ENCODE measurements at regions not wholly inside any gene's neighbourhood (a gene's known extent, or its start where the extent isn't known, plus 50 kb on each side); places are given as distances from the start of the nearest gene placed in this dataset.

DNA sequence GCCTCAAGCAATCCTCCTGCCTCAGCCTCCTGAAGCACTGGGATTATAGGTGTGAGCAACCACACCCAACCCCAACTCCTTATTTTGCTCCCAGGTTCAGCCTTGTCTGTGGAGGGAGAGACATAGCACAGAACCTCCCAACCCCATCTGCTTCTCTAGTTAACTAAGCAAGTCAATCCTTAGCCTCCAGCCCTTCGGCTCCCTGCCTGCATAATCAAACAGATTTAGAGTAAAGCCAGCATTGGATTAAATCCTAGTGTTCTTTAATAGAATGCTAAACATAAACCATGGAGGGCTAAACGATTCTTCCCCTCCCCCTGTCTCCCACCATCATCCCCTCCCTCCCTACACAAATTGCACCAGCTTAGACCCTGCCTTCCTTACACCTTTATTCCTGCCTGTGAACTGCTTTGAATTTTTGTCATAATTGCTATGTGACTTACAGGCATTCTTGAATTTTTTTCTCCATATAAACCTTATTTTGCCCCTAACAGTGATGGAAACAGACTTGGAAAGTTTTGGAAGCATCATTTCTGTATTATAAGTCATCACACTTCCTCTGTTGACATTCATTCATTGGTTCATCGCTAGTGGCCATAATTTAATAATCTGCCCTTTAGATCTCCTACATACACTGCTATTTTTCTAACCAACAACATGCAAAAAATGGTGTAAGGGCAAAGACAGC, 72.6 kb upstream of the TOMM7 start:
- no peak overlapping the region for H3K27ac Mint-ChIP-seq
- no peak for DNase-seq (ENCODE audit: low spot score)
- no peak for ATAC-seq
- peaks cover 23 to 27% of the 10 kb centered on the region in 2 donors for H3K27me3 Mint-ChIP-seq
- H3K4me1 Mint-ChIP-seq (ENCODE audit: low read depth in 2 of 2): peaks cover 7 to 12% of the 10 kb centered on the region in 2 donors
- no peaks in the 10 kb centered on the region for H3K36me3 Mint-ChIP-seq
- H3K9me3 Mint-ChIP-seq: no peaks in the 10 kb centered on the region
- H3K4me3 Mint-ChIP-seq: no peak overlapping the region

DNA sequence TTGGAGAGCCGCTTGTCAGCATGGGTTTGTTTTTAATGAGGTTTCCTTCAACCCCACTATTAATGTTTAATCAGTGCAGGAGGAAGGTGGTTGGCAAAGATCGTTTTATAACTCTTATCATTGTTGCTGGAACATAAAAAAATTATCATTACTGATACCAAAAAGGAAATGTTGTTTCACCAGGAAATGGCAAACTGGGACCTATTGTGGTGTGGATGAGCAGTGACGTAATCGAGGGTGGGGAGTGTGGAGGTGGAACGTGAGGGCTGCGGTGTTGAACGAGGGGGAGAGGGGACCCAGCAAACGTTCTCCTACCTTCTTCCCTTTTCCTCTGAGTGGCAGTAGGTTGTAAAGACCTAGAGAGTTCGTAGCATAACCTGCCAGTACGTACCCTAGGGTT, 71.9 kb upstream of the TOMM7 start:
- H3K4me3 Mint-ChIP-seq: no peak overlapping the region
- DNase-seq (ENCODE audit: low spot score) (no peak), ATAC-seq (no peak)
- peak overlapping the region in 1 of 2 donors; percentile 40 for H3K27ac Mint-ChIP-seq
- no peaks in the 10 kb centered on the region for H3K36me3 Mint-ChIP-seq
- H3K9me3 Mint-ChIP-seq: no peaks in the 10 kb centered on the region
- peaks cover 23 to 31% of the 10 kb centered on the region in 2 donors for H3K27me3 Mint-ChIP-seq
- peaks cover 7 to 12% of the 10 kb centered on the region in 2 donors for H3K4me1 Mint-ChIP-seq (ENCODE audit: low read depth in 2 of 2)

DNA sequence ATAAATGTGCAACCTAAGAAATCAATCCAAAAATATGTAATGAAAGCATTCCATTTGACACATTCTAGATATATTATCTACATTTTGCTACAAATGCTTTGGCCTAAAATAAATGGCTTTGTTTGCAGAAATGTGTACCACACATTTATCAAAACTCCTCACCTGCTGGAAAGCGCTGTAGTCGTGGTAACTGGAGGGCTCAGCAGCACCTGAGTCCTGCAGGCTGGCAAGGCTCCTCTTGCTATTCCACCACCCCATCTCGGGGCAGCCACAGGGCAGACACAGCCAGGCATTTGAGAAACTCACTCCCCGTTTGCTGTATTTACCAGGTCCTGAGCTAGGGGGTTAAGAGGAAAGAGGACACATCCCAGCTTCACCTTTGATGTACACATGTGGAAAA, 68.1 kb upstream of the TOMM7 start:
- H3K4me1 Mint-ChIP-seq (ENCODE audit: low read depth in 2 of 2): peaks cover 7 to 11% of the 10 kb centered on the region in 2 donors
- no peak for ATAC-seq
- H3K9me3 Mint-ChIP-seq: no peaks in the 10 kb centered on the region
- H3K36me3 Mint-ChIP-seq: no peaks in the 10 kb centered on the region
- no peak overlapping the region for H3K4me3 Mint-ChIP-seq
- DNase-seq (ENCODE audit: low spot score): no peak
- no peak overlapping the region for H3K27ac Mint-ChIP-seq
- peaks cover 14 to 22% of the 10 kb centered on the region in 2 donors for H3K27me3 Mint-ChIP-seq

DNA sequence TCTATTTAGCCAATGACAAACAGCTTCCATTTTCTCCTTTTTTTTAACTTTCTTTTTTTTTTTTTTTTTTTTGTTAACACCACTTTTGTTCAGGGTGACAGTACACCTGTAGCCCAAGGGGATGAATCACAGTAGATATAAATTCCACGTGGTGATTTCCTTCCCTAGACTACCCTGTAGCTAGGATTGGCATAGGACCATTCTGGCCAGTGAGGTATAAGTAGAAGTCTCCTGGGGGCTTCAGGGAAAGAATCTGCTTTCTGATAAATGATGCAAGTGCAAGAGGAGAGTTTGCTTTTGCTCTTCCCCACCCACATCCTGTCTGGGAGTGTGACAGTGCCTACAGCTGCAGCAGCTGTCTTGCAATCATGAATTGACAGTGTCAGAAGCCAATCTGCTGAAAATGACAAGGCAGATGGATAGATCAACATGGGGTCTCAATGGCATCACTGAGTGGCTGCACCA, 63.2 kb upstream of the TOMM7 start:
- peak; percentile 81 for DNase-seq (ENCODE audit: low spot score)
- H3K4me3 Mint-ChIP-seq: peak overlapping the region; percentile 73
- H3K4me1 Mint-ChIP-seq (ENCODE audit: low read depth in 2 of 2): peaks cover 25 to 30% of the 10 kb centered on the region in 2 donors
- peaks cover 10% of the 10 kb centered on the region for H3K36me3 Mint-ChIP-seq
- peaks cover 0 to 17% of the 10 kb centered on the region in 2 donors for H3K27me3 Mint-ChIP-seq
- peak overlapping the region; percentile 97 to 98 for H3K27ac Mint-ChIP-seq
- no peaks in the 10 kb centered on the region for H3K9me3 Mint-ChIP-seq
- peak; percentile 92 to 93 for ATAC-seq

DNA sequence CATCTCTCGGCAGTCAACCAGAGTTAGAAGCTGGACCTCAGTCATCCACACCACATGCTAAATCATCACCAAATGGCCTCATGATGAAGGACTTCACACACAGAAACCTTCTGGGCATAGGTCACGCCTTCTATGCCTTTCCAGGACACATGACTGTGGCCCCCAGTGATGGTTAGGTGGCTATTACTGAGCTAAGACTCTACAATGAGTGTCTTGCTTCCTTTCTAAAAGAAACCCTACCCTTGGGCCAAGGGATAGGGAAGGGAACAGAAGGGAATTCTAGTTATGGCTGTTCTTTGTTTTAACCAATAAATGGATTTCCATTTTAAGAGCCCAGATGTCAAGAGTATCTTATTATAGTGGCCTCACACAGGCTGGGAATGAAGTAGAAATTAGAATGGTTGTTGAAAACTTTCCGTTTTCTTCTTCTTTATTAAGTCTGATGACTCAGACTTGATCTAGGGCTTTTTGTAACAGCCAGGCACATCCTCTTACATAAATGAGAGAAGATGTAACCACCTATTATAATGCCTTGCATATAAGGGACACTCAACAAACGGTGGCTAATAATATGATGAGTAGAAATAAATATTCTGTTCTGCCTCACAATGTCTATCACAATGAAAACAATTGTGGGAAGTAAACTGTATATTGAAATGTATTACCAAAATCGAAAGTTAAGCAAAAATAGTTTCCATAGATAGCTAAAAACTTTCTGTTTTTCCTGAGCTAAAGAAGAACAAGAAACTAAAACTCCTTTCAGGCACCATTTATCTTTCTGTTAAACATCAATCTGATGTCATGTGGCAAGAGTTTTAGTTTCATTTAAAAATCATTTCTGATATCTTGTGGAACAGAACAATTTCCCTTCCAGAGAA, 62.5 kb upstream of the TOMM7 start:
- peak; percentile 63 to 66 for ATAC-seq
- Mint-ChIP-seq H3K9me3 (no peaks in the 10 kb centered on the region), H3K4me1 (ENCODE audit: low read depth in 2 of 2) (peaks cover 25 to 30% of the 10 kb centered on the region in 2 donors), H3K4me3 (peak overlapping the region; percentile 73), H3K27me3 (peaks cover 0 to 20% of the 10 kb centered on the region in 2 donors), H3K27ac (peak overlapping the region; percentile 97 to 98), H3K36me3 (peaks cover 10% of the 10 kb centered on the region)
- DNase-seq (ENCODE audit: low spot score): no peak

DNA sequence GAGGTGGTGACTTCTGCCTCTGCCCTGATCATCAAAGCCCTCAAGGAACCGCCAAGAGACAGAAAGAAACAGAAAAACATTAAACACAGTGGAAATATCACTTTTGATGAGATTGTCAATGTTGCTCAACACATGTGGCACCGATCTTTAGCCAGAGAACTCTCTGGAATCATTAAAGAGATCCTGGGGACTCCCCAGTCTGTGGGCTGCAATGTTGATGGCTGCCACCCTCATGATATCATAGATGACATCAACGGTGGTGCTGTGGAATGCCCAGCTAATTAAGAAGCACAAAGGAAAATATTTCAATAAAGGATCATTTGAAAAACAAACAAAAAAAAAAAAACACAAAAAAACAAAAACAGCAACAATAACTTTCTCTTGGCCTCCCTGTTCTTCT, 59.5 kb upstream of the TOMM7 start:
- Mint-ChIP-seq H3K4me1 (ENCODE audit: low read depth in 2 of 2) (peaks cover 29 to 30% of the 10 kb centered on the region in 2 donors), H3K27me3 (peaks cover 0 to 20% of the 10 kb centered on the region in 2 donors), H3K9me3 (no peaks in the 10 kb centered on the region), H3K4me3 (no peak overlapping the region), H3K36me3 (peaks cover 10% of the 10 kb centered on the region), H3K27ac (peak overlapping the region in 1 of 2 donors; percentile 53)
- no peak for DNase-seq (ENCODE audit: low spot score)
- no peak for ATAC-seq

DNA sequence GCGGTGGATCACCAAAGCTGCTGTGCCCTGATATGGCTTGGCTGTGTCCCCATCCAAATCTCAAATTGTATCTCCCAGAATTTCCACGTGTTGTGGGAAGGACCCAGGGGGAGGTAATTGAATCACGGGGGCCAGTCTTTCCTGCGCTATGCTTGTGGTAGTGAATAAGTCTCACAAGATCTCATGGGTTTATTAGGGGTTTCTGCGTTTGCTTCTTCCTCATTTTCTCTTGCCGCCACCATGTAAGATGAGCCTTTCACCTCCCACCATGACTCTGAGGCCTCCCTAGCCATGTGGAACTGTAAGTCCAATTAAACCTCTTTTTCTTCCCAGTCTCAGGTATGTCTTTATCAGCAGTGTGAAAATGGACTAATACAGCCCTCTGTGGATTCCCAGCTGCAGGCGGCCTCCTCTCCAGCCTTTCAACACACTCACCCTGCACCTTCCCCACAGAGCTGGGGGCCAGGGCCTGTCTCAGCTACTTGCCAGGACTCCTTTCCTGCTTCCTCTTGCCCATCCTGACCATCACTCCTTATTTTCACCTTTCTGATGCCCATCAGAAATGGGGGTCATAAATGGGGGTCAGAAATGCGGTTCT, 57.2 kb upstream of the TOMM7 start:
- Mint-ChIP-seq H3K36me3 (peaks cover 10% of the 10 kb centered on the region), H3K4me1 (ENCODE audit: low read depth in 2 of 2) (peaks cover 14 to 20% of the 10 kb centered on the region in 2 donors), H3K27ac (no peak overlapping the region), H3K9me3 (no peaks in the 10 kb centered on the region), H3K4me3 (no peak overlapping the region), H3K27me3 (peaks cover 0 to 23% of the 10 kb centered on the region in 2 donors)
- ATAC-seq (no peak), DNase-seq (ENCODE audit: low spot score) (no peak)

DNA sequence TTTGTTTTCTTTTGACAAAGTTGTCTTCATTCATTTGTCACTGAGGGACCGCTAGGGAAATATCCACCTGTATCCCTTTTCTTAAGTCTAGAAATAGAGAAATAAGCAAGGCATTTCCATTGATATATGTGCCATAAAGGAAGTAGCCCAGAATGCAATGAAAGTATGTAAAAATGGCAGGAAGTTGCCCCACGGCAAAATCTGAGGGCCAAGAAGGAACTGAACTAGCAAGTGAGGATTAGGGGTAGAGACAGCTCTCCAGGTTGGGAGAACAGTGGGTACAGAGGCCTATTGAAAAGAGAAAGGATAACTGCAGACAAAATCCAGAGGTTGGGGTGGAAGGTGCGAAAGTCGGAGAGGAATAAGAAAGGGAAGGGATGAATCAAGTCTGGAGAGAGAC, 56.6 kb upstream of the TOMM7 start:
- H3K4me1 Mint-ChIP-seq (ENCODE audit: low read depth in 2 of 2): peaks cover 9 to 14% of the 10 kb centered on the region in 2 donors
- ATAC-seq: no peak
- H3K36me3 Mint-ChIP-seq: peaks cover 5% of the 10 kb centered on the region
- H3K27ac Mint-ChIP-seq: no peak overlapping the region
- H3K4me3 Mint-ChIP-seq: no peak overlapping the region
- DNase-seq (ENCODE audit: low spot score): no peak
- no peaks in the 10 kb centered on the region for H3K9me3 Mint-ChIP-seq
- peaks cover 0 to 19% of the 10 kb centered on the region in 2 donors for H3K27me3 Mint-ChIP-seq

DNA sequence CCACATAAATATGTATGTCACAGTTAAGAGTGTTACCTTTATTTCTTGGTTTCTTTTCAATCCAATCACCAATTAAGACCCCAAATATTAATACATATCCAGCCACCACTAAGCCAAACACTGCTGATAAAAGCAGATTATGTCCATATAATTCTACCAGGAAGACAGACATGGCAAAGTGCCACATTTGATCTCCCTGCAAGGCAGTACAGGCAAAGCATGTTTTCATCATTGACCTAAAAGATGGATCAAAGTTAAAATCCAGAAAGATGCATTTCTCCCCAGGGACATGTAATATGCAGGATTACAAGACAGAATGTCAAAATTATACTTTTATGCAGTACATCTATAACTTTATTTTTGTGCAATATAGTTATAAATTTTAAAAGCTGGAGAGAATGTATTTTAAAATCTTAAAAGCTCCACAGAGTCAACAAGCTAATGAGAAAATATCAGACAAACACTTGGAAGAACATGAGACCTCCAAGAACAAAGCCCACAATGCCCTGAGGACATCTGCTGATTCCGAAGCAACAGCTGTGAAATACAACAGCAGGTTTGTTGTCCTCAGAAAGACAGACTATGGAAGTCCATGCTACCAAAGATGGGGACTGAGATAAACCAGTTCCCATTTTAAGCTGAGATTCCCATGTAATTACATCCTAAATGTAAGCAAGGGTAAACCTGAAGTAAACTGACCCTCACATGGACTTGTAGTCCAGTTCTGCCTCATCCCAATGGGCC, 54.5 kb upstream of the TOMM7 start:
- no peaks in the 10 kb centered on the region for H3K9me3 Mint-ChIP-seq
- H3K27ac Mint-ChIP-seq: no peak overlapping the region
- peaks cover 0 to 10% of the 10 kb centered on the region in 2 donors for H3K4me1 Mint-ChIP-seq (ENCODE audit: low read depth in 2 of 2)
- ATAC-seq (no peak), DNase-seq (ENCODE audit: low spot score) (no peak)
- peaks cover 0 to 16% of the 10 kb centered on the region in 2 donors for H3K27me3 Mint-ChIP-seq
- no peaks in the 10 kb centered on the region for H3K36me3 Mint-ChIP-seq
- H3K4me3 Mint-ChIP-seq: no peak overlapping the region

DNA sequence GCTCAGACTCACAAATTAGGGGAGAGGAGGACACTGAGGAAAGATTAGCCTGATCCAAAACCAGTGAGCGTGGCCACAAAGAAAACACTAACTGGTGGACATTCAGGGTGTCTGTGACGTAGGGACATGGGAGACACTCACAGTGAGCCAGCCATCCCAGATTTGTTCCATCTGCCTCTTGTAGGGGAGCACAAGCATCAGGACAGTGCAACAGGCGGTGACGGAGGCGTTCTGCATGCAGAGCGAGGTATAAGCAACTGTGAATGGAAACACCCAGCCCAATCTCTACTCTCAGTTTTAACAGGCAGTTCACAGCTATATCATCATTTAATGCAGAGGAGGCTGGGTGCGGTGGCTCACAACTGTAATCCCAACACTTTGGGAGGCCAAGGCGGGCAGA, 52.8 kb upstream of the TOMM7 start:
- H3K27ac Mint-ChIP-seq: no peak overlapping the region

DNA sequence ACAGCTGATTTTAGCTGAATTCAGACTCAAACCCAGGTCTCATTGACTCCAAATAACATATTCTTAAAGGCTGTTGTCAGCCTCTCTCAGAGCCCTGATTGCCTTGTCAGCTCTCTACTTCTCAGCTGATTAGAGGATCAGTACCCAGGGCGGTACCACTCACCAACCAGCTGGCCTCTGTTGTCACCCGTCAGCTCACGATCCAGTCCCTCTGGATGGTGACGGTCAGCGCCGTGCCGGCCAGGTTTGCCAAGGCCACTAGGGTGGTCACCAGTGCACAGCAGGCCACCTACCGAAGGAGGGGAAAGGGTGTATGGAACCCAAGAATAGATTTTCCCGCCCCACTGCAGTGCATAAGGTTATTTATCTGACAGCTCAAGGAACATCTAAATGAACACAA, 52.3 kb upstream of the TOMM7 start:
- ATAC-seq: no peak
- no peaks in the 10 kb centered on the region for H3K9me3 Mint-ChIP-seq
- peaks cover 0 to 4% of the 10 kb centered on the region in 2 donors for H3K4me1 Mint-ChIP-seq (ENCODE audit: low read depth in 2 of 2)
- H3K27ac Mint-ChIP-seq: no peak overlapping the region
- H3K4me3 Mint-ChIP-seq: no peak overlapping the region
- H3K36me3 Mint-ChIP-seq: no peaks in the 10 kb centered on the region
- DNase-seq (ENCODE audit: low spot score): no peak
- peaks cover 0 to 6% of the 10 kb centered on the region in 2 donors for H3K27me3 Mint-ChIP-seq

More for the DNA sequence above, 52.8 kb upstream of the TOMM7 start:
- Mint-ChIP-seq H3K4me1 (ENCODE audit: low read depth in 2 of 2) (peaks cover 0 to 4% of the 10 kb centered on the region in 2 donors), H3K27me3 (peaks cover 0 to 7% of the 10 kb centered on the region in 2 donors), H3K36me3 (no peaks in the 10 kb centered on the region), H3K9me3 (no peaks in the 10 kb centered on the region), H3K4me3 (no peak overlapping the region)
- ATAC-seq: no peak
- no peak for DNase-seq (ENCODE audit: low spot score)

Measured in natural killer cell treated with Interleukin-12 subunit alpha and Interleukin-12 subunit beta and Interleukin-15 and Interleukin-18, amount 100 ng/mL, for 72 hours (primary cell).